Erythroblast (primary cell): ENCODE measurements at regions not wholly inside any gene's neighbourhood (a gene's known extent, or its start where the extent isn't known, plus 50 kb on each side); places are given as distances from the start of the nearest gene placed in this dataset.

Source experiments
- GATA1 ChIP-seq: IDR thresholded peaks from 2 replicates; pipeline ENCODE4 v1.6.1; 2011; ENCODE audit warnings: low read depth, mild to moderate bottlenecking, control low read depth, low read length, moderate library complexity
- POLR2A ChIP-seq: IDR thresholded peaks from 2 replicates; pipeline ENCODE4 v1.6.1; 2011; ENCODE audit warnings: mild to moderate bottlenecking, low read length

- TF ChIP-seq POLR2A = no peak
- no peak for TF ChIP-seq GATA1
Measured at GRCh38 chr2:208879666-208880065, 473.1 kb downstream of the PTH2R start.
